NCI-H128 (cell line): ENCODE measurements at regions not wholly inside any gene's neighbourhood (a gene's known extent, or its start where the extent isn't known, plus 50 kb on each side); places are given as distances from the start of the nearest gene placed in this dataset.
A peak's percentile ranks its signal among the peaks of the same experiment; 100 is the strongest.
"Not testable (repeated sequence)": the region's sequence is repeated elsewhere in the genome, so short reads cannot be mapped to it uniquely, and the experiment has no call there.

Source experiments
- DNase-seq: peaks from one replicate; lab custom pipeline; 2025; ENCODE audit not compliant: unreplicated experiment; lab: John Stamatoyannopoulos, UW

DNA sequence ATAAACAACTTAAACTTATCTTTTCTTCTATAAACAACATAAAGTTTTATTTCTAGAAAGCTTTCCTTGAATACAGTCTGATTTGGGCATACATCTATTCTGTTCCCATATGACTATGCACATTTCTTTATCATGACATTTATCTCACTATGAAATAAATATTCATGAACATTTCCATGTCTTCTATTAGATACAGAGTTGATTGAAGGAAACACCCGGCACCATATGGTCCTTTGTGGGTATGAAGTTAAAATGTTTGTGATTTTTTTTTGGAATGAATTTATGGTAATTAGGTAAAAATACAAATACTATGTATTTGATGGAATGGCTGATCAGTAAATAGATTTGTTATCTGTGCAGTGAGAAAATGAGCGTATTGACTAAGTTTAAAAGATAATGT is 1209.8 kb upstream of the ACO1 start:
- DNase-seq: no peak

DNA sequence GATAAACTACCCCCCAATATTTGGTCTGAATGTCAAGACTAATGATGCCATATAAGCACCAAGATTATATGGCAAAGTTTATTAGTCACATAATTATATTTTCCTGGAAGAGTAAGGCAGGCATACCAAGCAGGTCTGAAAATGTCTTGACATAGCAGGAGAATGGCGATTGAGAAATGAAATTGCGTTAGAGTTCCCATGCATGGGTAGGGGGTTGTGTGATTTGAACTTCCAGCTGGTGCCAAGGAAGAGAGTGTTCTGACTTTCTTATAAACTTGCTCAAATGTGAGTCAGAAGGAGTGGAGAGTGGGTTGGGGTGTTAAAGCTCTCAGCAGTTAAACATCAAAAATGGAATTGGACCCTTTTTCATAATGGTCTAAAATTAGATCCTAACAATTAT is 1200.6 kb upstream of the ACO1 start:
- no peak for DNase-seq

GRCh38 chr9:31185831-31186230 is 1198.6 kb upstream of the ACO1 start:
- DNase-seq: no peak

DNA sequence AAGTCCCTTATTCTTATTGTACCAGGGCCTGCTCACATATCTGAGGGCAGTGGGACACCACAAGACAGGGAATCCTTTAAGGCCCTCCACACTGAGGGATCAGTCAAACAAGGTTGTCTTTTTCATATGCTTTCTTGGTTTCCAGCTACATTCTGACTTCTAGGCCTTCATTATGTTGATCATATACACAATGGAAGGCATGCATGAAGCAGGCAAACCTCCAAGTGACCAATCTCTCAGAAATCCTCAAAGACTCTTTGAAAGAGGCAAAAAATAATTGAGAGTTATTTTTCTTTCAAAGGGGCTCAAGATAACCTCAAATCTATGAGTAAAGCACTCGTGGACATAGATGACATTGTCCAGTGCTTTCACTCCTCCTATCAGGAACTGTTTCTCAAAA is 1195.9 kb upstream of the ACO1 start:
- no peak for DNase-seq

DNA sequence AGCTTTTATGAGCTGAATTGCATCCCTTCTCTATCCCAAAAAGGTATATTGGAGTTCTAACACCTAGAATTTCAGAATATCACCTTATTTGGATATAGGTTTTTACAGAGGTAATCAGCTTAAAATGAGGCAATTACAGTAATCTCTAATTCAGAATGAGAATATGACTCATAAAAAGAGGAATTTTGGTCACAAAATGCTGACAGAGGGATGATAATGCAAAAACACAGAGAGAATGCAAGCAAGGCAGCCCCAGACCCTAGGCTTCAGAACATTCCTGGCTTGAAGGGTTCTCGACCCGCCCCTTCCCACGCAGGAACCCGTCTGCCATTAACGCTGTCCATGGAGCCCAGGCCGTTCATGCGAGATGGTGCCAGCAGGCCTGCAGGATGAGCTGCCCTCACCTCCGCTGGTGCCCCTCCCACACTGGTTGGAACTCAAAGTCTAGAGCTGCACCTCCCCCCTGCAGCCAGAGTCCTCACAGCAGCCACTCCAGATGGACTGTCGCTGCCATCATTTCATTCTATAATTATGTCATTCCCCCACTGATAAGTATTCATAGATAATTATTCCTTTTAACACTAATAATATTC is 1173.4 kb upstream of the ACO1 start:
- no peak for DNase-seq

- not testable (repeated sequence) for DNase-seq
Measured at GRCh38 chr9:31229976-31230375, 1154.5 kb upstream of the ACO1 start.

DNA sequence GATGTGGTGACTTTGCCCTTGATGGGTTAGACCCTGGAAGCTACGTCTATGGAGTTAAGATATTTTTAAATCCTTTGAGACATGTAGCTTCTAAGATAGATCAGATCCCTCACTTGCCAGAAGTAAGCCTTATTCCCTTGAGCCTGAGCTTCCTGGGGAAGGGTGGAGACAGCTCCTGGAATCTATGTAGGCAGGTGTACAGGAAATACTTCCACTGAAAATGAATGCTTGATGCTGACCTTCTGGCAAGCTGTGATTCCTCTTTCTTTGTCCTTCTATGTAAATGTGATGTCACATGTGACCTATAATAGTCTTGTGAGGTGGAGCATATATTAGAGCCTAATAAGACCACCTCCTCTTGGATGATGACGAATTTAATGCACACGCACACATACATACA is 1152.0 kb upstream of the ACO1 start:
- DNase-seq: no peak

DNA sequence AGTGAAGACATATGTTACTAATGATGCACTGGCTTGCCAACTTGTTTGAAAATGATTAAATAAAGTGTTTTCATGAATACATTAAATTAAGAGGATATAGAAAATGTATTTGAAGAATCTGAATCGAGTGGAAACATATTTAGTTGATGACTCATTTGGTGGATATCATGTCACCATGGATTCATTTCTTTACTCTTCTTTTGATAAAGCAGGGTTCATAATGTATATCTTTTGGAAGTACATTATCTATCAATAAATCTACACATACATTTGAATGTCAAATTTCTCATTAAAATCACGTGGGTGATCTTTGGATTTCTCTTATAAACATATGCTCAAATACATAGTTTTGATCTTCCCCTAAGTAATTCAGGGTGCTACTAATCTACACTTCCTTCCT is 1148.1 kb upstream of the ACO1 start:
- no peak for DNase-seq

GRCh38 chr9:31243386-31243785 is 1141.1 kb upstream of the ACO1 start:
- no peak for DNase-seq

GRCh38 chr9:31248156-31248555 is 1136.3 kb upstream of the ACO1 start:
- no peak for DNase-seq

DNA sequence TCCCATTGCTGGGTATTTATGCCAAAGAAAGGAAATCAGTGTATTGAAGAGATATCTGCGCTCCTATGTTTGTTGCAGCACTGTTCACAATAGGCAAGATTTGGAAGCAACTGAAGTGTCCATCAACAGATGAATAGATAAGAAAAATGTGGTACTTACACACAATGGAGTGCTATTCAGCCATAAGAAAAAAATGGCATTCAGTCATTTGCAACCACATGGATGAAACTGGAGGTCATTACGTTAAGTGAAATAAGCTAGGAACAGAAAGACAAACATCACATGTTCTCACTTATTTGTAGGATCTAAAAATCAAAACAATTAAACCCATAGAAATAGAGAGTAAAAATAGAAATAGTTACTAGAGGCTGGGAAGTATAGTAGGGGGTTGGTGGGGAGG is 1133.1 kb upstream of the ACO1 start:
- DNase-seq: no peak

DNA sequence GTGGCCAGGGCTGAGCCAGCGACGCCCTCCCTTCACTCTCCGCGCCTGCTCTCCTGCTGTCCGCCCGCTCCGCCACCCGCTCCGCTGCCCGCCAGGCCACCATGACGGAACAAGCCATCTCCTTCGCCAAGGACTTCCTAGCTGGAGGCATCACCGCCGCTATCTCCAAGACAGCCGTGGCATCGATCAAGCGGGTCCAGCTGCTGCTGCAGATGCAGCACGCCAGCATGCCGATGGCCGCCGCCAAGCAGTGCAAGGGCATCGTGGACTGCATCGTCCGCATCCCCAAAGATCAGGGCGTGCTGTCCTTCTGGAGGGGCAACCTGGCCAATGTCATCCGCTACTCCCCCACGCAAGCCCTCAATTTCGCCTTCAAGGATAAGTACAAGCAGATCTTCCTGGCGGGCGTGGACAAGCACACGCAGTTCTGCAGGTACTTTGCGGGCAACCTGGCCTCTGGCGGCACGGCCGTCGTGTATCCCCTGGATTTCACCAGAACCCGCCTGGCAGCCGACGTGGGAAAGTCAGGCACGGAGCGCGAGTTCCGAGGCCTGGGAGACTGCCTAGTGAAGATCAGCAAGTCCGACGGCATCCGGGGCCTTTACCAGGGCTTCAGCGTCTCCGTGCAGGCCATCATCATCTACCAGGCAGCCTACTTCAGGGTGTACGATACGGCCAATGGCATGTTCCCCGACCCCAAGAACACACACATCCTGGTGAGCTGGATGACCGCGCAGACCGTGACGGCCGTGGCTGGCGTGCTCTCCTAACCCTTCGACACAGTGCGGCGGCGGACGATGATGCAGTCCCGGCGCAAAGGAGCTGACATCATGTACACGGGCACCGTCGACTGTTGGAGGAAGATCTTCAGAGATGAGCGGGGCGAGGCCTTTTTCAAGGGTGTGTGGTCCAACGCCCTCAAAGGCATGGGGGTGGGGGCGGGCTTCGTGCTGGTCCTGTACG is 1130.4 kb upstream of the ACO1 start:
- DNase-seq: no peak

- peak; percentile 13 for DNase-seq
Measured at GRCh38 chr9:31255211-31255610, 1129.2 kb upstream of the ACO1 start.

DNA sequence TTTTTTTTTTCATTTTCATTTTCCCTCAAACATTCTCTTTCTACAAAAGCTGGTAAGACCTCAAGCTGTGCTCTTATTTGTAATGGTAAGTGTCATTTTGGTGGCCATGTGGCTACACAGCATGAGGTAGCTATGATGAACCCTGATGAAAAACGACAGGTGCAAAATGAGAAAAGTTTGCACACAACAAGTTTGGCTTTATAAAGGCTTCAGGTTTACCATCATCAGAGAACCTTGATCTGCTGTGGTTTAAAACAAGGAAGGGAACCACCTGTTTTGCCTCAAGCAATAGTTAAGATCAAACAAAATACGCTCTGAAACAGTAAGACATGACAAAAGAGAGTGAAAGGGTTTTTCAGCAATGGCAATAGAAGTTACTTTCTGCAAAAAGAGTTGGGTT is 1124.6 kb upstream of the ACO1 start:
- no peak for DNase-seq

- DNase-seq: no peak
Measured at GRCh38 chr9:31272456-31273295, 1111.8 kb upstream of the ACO1 start.

DNA sequence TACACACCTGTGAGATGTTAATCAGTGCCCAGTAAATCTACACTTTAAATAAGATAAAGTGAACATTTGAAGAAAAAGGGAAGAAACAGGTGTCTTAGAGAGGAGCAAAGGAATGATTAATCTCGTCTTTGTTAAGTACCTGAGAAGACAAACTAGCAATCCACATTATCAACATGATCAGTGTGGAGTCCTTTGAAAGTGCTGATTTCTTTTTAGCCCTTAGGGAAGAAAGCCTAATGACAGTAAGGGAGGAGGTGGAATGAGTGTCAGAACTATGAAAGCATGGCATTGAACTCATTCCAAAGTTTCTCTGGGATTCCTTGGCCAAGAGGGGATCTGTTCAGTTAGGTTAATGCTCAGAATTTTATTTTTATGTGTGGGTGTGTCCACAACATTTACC is 1109.0 kb upstream of the ACO1 start:
- DNase-seq: no peak

DNA sequence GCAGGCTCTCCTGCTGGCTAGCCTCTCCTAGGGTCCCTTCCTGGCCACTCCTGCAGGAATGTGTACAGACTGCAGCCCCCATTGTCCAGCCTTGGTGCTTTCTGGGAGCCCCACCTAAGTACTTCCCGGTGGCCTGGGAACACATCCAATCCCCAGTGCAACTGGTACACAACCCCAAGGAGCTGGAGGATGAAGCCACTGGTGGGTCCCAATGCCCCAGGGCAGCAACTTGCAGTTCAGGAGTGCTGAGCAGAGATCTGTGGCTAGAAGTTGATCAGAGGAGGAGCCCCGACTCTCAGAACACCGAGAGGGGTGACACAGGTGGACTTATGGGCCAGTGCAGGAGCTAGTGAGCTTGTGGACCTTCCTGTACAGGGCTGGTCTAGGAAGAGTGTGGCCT is 1093.7 kb upstream of the ACO1 start:
- no peak for DNase-seq

DNA sequence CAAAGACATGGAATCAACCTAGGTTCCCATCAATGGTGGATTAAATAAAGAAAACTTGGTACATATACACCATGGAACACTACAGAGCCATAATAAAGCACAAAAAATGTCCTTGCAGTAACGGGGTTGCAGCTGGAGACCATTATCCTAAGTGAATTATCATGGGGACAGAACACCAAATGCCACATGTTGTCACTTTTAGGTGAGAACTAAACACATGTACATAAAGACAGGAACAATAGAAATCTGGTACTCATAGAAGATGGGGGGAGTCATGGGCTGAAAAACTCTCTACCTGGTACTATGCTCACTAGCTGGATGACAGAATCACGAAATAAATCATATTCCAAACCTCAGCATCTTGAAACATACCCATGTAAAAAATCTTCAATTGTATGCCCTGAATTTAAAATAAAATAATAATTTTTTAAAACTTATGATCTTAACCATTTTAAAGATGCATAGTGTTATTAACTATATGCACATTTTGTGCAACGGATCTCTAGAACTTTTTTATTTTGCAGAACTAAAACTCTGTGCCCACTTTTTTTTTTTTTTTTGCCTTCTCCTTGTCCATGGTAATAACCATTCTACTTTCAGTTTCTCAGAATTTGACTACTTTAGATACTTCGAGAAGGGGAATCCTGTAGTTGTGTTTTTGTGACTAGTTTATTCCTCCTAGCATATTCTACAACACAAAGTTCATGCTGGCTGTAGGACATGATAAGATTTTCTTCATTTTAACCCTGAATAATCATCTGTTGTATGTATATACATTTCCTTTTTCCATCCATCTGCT is 1081.6 kb upstream of the ACO1 start:
- no peak for DNase-seq

DNA sequence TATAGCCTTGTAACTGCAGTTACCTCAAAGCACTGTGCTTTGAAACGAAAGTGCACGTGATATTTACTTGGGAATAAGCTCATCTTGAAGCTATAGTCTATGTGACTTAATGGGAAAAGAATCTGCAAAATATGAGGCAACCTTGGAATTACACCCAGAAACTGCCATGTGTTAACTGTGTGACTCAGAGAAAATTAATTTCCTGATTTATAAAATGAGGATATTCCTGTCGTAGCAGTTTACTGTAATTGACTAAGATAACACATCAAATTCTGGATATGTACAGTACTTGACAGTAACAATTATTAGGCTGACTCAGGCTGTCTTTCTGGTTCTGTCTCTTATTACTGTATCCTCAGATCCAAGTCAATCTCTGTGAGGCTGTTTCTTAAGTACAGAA is 1079.9 kb upstream of the ACO1 start:
- no peak for DNase-seq

DNA sequence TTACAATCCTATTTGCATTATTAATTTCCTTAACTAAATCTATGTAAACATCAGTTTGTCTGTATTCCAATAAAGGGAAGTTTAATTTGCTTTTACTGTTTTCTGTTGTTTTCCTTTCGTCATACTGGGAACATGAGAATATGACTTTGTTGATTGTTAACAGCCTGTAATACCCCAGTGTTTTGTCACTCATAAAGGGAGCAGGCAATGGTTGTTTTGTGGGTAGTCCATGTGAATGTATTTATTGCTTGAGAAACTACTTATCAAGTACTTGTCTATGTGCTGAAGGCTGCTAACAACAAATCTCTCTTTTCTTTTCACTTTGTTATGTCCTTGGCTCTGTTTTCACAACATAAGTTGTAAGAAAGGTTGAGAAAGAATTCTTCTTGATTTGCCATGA is 1070.2 kb upstream of the ACO1 start:
- no peak for DNase-seq

DNA sequence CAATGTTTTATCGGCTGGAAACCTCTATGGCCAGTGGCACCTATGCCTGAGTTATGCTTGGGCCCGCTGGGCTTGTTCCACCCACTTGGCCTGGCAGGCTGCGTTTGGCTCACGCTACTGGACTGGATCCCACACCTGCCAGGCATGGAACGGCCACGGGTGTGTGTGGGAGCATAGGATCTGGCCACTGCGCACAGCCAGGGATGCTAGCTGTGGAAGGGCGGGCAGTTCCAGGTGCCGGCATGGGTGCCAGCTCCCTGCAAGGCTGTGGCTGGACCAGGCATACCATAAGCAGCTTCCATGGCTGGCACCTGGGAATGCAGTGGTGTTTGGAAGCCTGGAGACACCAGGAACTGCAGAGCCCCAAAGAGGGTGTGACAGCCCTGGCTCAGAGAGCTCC is 1063.9 kb upstream of the ACO1 start:
- DNase-seq: no peak
